NCI-H526 (cell line): ENCODE measurements at regions not wholly inside any gene's neighbourhood (a gene's known extent, or its start where the extent isn't known, plus 50 kb on each side); places are given as distances from the start of the nearest gene placed in this dataset.
A peak's percentile ranks its signal among the peaks of the same experiment; 100 is the strongest.

Source experiments
- DNase-seq, 2 experiments: peaks; one replicate each; lab custom pipeline; 2025; lab: John Stamatoyannopoulos, UW

GRCh38 chr11:8340296-8340695 is 76.6 kb upstream of the LMO1 start:
- no peak for DNase-seq

GRCh38 chr11:8339592-8340022 is 75.9 kb upstream of the LMO1 start:
- peak; percentile 52 to 81 for DNase-seq

DNA sequence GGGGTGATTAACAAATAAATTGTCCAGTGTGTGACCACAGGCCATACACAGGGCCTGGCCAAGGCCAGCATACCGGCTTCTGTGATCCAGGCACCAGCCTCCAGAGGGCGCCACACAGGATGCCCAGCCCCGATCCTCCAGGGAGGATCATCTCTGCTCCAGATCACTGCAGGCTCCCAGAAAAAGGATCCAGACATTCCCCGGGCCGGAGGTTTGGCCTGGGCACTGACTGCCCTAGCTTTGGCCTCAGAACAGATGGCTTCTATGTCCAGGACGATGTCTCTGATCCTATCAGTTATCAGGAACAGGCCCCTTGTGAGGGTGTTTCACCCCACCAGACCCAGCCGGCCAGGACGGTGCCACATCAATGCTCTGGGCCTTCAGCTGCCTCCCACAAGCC is 74.5 kb upstream of the LMO1 start:
- DNase-seq, result peak; percentile 31 to 66

DNA sequence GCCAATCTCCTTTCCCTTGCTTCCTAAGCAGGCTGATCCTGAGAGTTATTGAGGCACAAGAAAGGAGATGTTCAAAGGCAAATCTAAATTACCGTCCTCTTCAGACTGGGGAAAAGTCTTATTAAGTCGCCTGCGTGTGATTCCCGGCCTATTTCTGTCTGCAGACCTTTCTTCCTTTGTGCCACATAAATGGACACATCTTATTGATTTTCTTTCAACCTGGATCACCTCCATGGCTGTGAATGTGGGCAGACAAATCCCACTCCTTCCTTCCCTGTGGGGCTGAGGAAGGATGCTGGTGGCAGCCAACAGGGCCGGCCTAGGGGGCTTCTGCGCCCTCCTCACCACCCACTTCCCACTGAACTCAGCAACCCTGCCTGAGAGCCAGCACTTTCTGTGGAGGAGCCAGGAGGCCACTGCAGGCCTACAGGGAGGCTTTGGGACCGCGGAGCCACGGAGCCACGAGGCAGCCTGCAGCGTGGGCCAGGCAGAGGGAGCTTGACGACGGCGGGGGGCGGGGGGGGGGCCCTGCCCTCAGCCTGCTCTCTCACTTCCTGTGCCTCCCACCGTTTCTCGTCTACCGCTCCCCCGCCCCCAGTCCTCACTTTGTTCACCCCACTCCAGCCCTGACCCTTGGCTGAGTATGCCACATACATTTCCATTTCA is 73.6 kb upstream of the LMO1 start:
- DNase-seq, result no peak

DNA sequence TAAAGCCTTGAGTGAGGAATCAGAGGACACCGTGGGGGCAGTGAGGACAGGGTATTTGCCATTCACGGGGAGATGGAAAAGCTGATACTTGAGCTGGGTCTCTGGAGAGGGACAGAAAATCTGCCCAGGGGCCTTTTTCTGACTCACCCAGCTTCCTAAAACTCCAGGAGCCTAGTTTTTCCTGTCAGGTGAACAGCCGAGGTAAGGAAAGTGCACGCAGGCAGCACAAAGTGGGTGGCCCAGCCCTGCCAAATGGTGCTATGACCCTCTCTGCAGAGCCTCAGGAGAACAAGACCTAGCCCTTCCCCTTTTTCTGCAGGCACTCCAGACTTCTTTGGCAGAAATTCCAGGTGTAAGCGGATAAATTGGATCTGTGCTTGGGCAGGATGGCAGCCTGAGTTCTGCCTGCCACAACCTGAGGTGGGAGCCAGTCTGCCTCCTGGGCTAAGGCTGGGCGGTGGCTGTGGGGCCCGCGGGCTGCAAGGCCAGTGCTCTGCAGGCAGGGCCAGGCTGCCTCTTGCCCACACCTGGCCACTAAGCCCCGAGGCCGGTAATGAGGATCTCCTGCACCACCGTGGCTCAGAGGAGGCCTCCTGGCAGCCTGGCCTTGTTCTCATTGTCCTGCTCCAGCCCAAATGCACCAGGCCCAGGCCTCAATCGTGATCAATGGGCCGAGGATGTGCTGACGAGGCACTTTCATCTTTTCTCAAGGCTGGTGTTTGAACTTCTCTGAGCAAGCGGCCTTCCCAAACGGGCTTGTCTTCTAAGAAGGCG is 72.9 kb upstream of the LMO1 start:
- DNase-seq, result no peak

DNA sequence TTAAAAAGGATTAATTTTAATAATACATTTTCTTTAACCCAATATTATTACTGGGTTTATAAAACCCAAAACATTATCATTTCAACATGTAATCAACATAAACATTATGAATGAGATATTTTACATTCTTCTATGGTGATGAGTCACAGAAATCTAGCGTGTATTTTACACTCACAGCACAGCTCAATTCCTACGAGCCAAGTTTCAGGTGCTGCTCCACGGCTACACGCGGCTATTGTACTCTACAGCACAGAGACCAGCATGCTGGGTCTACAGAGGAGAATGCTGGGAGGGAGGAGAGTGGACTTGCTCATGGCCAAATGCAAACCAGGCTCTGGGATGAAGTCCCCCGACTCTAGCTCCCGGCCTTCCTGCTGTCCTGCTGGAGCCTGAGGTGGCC is 72.0 kb upstream of the LMO1 start:
- DNase-seq, result no peak

DNA sequence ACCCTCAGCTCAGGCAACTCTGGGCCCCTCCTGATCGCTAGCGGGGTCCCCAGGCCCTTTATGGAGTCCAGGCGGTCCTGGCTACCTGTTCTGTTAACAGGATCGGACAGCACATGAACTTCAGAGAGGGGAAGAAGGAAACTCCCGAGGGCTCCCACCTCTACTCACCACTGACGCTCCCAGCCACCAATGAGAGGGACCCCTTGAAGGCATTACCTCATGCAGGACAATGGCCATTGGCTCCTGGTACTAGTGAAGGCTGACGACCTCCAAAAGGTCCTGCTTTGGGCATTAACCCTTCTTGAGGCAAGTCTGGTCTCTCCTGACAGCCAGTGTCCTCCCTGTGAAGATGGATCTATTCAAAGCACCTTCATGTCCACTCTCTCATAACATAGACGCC is 71.5 kb upstream of the LMO1 start:
- no peak for DNase-seq

DNA sequence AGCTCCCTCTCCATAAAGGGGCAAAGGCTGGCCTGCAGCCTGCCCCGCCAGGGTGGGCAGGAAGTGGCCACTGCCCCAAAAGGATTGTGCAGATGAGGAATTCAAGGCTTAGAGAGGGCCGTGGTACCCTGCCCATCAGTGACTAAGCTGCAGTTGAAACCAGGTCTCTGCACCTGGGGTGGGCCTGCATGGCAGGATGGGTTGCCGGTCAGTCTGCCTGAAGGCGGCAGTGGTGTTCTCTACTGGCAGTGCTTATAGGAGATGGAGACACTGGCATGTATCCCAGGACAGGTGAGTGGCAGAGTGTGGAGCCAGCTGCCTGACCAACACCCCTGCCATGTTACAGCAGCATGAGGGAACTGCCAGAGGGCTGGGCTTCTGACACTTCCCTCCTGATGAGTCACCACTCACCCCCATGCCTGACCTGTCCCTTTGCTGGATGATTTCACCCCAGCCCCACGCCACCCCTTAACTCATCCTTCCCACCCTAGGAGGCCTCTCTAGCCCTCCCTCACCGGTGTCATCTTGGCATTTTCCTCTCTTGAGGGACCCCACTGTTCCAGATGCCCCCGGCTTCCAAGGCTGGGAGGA is 70.2 kb upstream of the LMO1 start:
- DNase-seq, result no peak

- DNase-seq, result no peak
These were observed 69.7 kb upstream of the LMO1 start for GRCh38 chr11:8333376-8333775.

DNA sequence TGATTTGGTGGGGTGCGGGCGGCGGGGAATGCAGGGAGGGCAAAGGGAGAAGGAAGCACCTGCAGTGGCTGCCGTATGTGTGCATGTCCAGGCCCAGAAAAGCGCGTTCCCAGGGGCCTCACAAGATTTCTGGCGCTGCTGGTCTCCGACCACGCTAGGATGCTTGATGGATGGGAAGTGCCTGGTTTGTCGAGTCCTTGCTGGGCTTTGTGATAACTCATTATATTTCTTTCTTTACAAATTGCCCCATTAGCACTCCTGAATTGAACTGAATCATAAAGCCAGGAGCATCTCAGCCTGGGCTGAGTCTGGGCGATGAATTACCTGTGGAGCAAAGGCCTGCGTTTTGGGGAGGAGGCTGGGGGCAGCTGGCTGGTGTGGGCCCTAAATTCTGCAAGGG is 69.2 kb upstream of the LMO1 start:
- DNase-seq, result no peak

GRCh38 chr11:8332196-8332595 is 68.5 kb upstream of the LMO1 start:
- no peak for DNase-seq

DNA sequence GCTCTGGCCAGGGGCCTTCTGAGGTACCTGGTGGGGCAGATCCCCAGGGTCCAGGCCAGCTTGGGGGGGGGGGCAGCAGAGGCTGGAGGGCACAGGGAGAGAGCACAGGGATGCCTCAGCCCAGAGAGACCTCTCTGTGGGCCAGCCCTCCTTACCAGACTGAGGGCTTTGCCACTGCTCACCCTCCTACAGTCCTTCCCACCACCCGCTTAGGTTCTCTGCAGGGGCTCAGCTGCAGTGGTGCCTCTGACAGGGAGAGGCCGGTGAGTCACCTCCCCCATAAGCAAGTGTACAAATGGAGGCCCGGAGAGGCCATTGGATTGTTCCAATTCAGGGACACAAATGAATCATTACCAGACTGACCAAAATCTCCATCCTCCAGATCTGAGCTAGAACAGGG is 68.1 kb upstream of the LMO1 start:
- DNase-seq, result no peak

- DNase-seq, result no peak
These were observed 67.2 kb upstream of the LMO1 start for GRCh38 chr11:8330896-8331295.

GRCh38 chr11:8330404-8330803 is 66.7 kb upstream of the LMO1 start:
- no peak for DNase-seq

DNA sequence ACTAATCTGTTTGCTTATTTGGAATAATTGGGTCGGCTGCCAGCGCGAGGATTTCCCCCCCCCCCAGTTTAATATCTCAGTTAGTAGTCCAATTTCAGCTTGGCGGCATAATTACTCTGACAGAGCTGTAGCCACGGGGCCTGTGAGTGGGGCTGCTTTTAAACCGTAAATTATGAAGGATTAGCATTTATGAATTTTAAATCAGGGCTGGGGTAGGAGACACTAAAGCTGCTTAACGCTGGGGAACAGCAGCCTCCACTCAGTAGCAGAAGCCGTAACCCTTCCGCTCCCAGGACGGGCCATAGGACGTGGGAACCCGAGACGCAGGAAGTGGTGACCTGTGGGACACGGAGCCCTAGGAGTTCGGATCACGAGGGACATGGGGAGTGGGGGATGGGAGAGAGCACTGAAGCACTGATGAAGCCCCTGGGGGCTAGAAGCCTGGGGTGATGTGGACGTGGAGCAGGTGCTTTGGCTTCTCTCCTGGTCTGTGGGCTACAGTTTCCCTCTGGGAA is 66.2 kb upstream of the LMO1 start:
- peak; percentile 44 to 65 for DNase-seq

DNA sequence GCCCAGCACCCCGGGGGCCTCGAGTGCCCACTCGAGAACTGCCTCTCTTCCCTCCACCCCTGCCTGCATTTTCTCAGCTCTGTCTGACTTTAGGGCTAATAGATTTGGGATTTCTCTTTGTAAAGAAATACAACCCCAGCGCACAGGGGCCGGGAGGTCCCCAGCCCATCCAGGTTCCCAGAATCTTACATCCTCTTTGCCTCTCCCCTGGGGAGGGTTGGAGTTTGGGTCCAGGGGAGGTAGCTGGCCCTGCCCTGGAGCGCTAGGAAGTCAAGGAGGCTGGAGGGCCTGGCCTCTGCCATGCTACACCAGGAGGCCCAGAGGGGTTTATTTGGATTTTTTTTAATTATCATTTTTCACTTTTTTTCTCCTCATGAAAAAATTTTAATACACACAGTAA is 65.7 kb upstream of the LMO1 start:
- no peak for DNase-seq

DNA sequence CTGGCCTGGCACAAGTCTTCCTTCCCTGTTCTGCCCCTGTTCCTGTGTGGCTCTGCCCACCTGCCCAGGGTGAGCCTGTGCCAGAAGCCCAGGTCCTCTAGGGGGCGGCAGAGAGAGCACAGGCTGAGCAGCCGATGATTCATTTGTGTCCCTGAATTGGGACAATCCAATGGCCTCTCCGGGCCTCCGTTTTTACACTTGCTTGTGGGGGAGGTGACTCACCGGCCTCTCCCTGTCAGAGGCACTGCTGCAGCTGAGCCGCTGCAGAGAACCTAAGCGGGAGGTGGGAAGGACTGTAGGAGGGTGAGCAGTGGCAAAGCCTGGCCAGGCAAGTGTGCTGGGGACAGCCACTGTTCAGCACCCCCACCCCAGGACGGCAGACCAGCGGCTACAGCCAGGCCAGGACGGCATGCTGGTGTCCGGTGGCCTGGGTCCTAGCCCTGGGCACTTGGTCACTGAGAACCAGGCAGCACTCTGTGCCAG is 65.2 kb upstream of the LMO1 start:
- peak; percentile 79 to 95 for DNase-seq

DNA sequence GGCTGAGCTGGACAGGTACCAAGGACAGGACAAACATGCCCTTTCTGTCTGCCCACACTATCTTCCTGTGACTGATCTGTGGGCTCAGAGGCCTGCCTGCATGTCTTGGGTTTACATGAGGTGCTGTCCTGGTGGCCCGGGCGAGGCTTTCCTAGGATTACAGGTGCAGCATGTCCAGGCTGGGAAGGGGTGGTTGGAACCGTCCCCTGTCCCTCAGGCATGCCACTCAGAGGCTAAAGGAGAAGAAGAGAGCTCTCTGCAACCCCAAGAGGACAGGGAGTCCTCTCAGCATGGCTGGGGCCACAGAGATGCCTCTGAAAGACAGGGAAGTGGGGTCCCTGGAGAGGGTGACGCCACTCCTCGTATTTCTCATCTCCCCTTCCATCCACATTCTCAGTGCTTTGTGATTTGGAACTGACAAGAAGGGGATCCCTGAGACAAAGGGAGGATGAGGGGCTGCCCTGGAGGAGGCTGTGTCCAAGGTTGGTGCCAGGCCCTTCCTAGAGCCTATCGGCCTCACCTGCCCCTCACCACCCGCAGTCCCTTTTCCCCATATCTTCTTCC is 64.6 kb upstream of the LMO1 start:
- no peak for DNase-seq

DNA sequence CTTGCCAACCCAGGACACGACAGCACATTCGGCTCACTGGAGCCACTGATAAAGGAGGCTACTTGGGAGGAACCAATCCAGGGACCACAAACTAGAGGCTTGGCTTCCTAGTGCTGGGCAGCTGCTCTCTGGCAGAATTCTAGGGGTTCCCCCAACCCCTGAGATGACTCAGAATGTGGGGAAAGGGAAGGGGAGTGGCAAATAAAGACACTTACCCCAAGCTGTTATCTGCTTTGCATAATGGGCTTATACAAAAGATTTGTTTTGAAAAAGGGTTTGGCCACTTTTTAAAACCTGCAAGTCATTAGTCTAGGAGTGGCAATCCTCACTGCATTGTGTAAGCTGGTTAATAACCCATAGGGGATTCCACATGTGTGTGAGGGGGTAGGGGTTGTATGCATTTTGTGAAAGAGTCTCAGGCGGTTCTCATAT is 64.1 kb upstream of the LMO1 start:
- no peak for DNase-seq

DNA sequence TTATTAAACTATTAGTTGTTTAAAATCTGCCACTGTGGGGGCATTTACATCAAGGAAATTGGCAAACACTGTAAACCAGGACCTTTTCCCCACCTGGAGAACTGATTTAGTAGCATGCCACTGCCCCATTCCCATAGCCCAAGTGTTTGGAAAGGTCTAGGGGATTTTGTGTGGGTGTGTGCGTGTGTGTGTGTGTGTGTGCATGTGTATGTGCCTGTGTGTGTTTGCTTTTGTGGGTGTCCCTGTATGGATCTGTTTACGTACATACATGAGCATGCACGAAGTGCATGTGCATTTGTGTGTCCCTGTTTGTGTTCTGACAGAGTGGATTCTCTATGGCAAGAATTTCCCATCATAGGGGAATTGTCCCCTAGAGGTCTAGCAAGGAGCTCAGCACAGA is 62.7 kb upstream of the LMO1 start:
- no peak for DNase-seq

DNA sequence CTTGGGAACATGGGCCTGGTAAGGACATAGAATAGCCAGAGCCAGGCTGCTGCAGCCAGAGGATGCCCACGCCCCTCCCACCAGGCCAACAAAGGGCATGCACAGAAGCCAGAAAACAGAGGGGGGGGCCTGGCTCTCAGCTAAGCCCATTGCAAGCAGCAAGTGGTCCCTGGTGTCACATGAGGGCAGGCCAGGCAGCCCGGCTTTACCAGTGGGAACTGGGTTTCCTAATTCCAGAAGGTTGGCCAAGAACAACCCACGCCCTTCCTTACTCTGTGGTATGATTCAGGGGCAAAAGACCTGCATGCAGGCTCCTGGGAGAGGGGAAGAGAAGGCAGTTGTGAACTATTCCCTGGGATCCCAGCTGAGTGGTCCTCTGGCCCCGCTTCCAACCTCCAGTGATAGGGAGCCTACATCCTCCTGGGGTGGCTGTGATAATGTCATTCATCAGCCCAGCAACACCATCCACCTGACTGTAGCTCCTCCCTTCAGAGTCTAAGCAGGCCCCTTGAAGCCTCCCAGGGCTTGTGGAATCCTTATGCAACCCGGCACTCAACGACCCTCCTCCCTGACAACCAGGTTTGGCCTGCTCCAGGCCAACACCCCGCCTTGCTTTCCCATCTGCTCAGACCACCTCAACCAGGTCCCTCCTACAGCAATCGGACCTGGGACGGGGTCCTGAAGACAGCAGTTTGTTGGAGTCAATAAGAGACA is 62.1 kb upstream of the LMO1 start:
- no peak for DNase-seq
